Astrocyte (in vitro differentiated cells and primary cell): ENCODE measurements at regions not wholly inside any gene's neighbourhood (a gene's known extent, or its start where the extent isn't known, plus 50 kb on each side); places are given as distances from the start of the nearest gene placed in this dataset.

Source experiments
- EZH2 ChIP-seq: IDR thresholded peaks from 2 replicates; pipeline ENCODE4 v1.6.1; 2012; ENCODE audit warnings: mild to moderate bottlenecking, low read length, inconsistent platforms; ENCODE audit not compliant: insufficient read depth
- TF ChIP-seq, protein P1 (sequence below): IDR thresholded peaks from 2 replicates; pipeline ENCODE4 v1.5.1; 2011; ENCODE audit warnings: low read depth, mild to moderate bottlenecking, inconsistent platforms, low read length, moderate library complexity; ENCODE audit not compliant: insufficient read depth

DNA sequence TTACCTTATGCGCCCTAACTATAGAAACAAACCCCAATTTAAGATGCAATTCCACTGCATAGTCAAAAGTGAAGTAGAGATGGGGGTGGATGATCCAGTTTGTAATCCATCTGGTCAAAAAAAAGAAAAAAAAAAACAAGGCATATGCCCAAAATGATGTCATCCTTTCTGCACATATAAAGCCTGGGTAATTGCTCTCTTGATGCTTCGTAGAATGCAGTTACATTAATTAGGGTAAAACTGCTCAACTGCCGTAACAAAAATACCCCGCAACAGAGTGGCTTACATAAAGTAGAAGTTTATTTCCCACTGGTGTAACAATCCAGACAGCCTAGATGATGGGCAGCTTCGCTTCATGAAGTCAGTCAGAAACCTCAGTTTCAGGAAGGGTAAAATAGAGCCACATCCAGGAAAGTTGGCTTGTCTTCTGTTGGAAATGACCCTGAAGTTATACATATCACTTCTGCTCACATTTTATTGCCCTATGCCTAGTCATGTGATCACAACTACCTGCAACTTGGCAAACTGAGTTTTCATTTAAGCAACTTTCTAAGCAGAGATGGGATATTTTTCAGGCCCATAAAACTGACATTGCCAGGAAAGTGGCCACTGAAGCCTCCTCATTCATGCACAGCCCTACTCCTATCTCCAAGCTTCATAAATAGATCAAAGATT lies 221.7 kb downstream of the C1orf94 start:
- TF ChIP-seq, protein P1, sequence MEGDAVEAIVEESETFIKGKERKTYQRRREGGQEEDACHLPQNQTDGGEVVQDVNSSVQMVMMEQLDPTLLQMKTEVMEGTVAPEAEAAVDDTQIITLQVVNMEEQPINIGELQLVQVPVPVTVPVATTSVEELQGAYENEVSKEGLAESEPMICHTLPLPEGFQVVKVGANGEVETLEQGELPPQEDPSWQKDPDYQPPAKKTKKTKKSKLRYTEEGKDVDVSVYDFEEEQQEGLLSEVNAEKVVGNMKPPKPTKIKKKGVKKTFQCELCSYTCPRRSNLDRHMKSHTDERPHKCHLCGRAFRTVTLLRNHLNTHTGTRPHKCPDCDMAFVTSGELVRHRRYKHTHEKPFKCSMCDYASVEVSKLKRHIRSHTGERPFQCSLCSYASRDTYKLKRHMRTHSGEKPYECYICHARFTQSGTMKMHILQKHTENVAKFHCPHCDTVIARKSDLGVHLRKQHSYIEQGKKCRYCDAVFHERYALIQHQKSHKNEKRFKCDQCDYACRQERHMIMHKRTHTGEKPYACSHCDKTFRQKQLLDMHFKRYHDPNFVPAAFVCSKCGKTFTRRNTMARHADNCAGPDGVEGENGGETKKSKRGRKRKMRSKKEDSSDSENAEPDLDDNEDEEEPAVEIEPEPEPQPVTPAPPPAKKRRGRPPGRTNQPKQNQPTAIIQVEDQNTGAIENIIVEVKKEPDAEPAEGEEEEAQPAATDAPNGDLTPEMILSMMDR, result no peak
- no peak for TF ChIP-seq EZH2
